HepG2 (cell line): ENCODE measurements at regions not wholly inside any gene's neighbourhood (a gene's known extent, or its start where the extent isn't known, plus 50 kb on each side); places are given as distances from the start of the nearest gene placed in this dataset.

Experiments
- ATAC-seq: fragments of 200-7000 bp; cut with Tn5 transposase; 3 replicates; pipeline ENCODE4 v1.9.1; 2020; ENCODE audit warnings: mild to moderate bottlenecking, moderate library complexity
- BruUV-seq: library from RNA; stranded (reverse); fragments of 400-500 nt; replicated peaks from 2 replicates; lab custom pipeline; 2021; lab: Mats Ljungman, UMichigan
- CTCF ChIA-PET: fragments of 300-600 bp; formaldehyde crosslinking; extraction: SDS; loops from one replicate; lab custom pipeline; 2021; ENCODE audit warnings: low total read pairs, inconsistent platforms, low intra/inter-chr PET ratio; lab: Yijun Ruan, JAX
- POLR2A ChIA-PET: fragments of 350-600 bp; sonication (Branson Sonifier 250); formaldehyde crosslinking; loops from one replicate; lab custom pipeline; 2020; ENCODE audit warnings: antibody characterized with exemption, inconsistent platforms; lab: Yijun Ruan, JAX
- DNase-seq: peaks from one replicate; pipeline ENCODE4 v3.0.0-alpha.2; 2015; ENCODE audit warnings: low spot score
- FAIRE-seq: peaks from 3 replicates; lab custom pipeline; 2011; peaks lifted over from hg19 to GRCh38; lab: Jason Lieb, UNC
- H2AFZ ChIP-seq: one replicate; pipeline ENCODE4 v1.6.1; 2011; ENCODE audit warnings: low read length, inconsistent platforms
- H3K27ac ChIP-seq: fragments of 300-600 bp; 3 replicates; pipeline ENCODE4 v1.8.0; 2011; ENCODE audit warnings: mixed run types, mild to moderate bottlenecking, mixed read lengths, low read length, inconsistent platforms; ENCODE audit not compliant: insufficient read depth; ENCODE audit errors: extremely low read length
- H3K27me3 ChIP-seq, 2 experiments: fragments of 200-600 bp in 1 of 2; 2 replicates in 1 of 2; 3 replicates in 1 of 2; pipeline versions ENCODE4 v1.6.0 to v1.8.0; 2011; ENCODE audit warnings: low read length in 2 of 2, mild to moderate bottlenecking in 2 of 2, moderate library complexity in 2 of 2, inconsistent platforms in 1 of 2; ENCODE audit not compliant: insufficient read depth in 2 of 2, control insufficient read depth in 1 of 2
- H3K36me3 ChIP-seq, 2 experiments: fragments of 200-600 bp in 1 of 2; replicated peaks in 1 of 2; 2 replicates in 1 of 2; 3 replicates in 1 of 2; pipeline versions ENCODE4 v1.5.1 to v1.8.0; 2011; ENCODE audit warnings: low read length in 2 of 2, inconsistent platforms in 1 of 2; ENCODE audit not compliant: insufficient read depth in 2 of 2, control insufficient read depth in 1 of 2
- H3K4me1 ChIP-seq: 2 replicates; pipeline ENCODE4 v1.5.1; 2012; ENCODE audit warnings: low read length, inconsistent platforms; ENCODE audit not compliant: insufficient read depth
- H3K4me2 ChIP-seq: 2 replicates; pipeline ENCODE4 v1.6.0; 2011; ENCODE audit warnings: low read depth, low read length, inconsistent platforms
- H3K4me3 ChIP-seq, 3 experiments: fragments of 200-600 bp in 1 of 3; sonication (generic), shearing (Covaris generic) in 1 of 3; replicated peaks in 1 of 3; 2 replicates each; pipeline ENCODE4 v1.5.1; 2011 to 2016; ENCODE audit warnings: low read length in 3 of 3, inconsistent platforms in 2 of 3, low read depth in 2 of 3, mild to moderate bottlenecking in 2 of 3, control low read depth in 1 of 3, mixed read lengths in 1 of 3; ENCODE audit not compliant: insufficient read depth in 1 of 3
- H3K79me2 ChIP-seq: one replicate; pipeline ENCODE4 v1.6.1; 2011; ENCODE audit warnings: low read length, inconsistent platforms; ENCODE audit not compliant: insufficient read depth
- H3K9ac ChIP-seq: 2 replicates; pipeline ENCODE4 v1.6.0; 2011; ENCODE audit warnings: mild to moderate bottlenecking, low read depth, low read length, inconsistent platforms; ENCODE audit not compliant: insufficient read depth
- H3K9me3 ChIP-seq: 2 replicates; pipeline ENCODE4 v1.5.1; 2012; ENCODE audit warnings: mild to moderate bottlenecking, low read length
- H4K20me1 ChIP-seq: 2 replicates; pipeline ENCODE4 v1.6.0; 2011; ENCODE audit warnings: inconsistent platforms, mild to moderate bottlenecking, low read length, moderate library complexity; ENCODE audit not compliant: insufficient read depth
- AGO2 ChIP-seq: fragments of 200-400 bp; formaldehyde crosslinking; optimal IDR thresholded peaks from 2 replicates; pipeline ENCODE3; 2017; ENCODE audit warnings: mild to moderate bottlenecking, low read depth, low read length, moderate library complexity
- ATF7 ChIP-seq, 2 experiments: fragments of 450-650 bp in 1 of 2; sonication (generic) in 1 of 2; formaldehyde crosslinking in 1 of 2; IDR thresholded peaks; 2 replicates each; pipeline versions ENCODE4 v1.4.0 to v1.6.1; 2016 to 2020; ENCODE audit warnings: antibody characterized with exemption in 1 of 2, mild to moderate bottlenecking in 1 of 2, missing genetic modification reagents in 1 of 2
- CREB1 ChIP-seq, 2 experiments: fragments of 450-650 bp in 1 of 2; IDR thresholded peaks; 2 replicates each; pipeline ENCODE4 v1.6.1; 2016 to 2017; ENCODE audit warnings: control low read depth in 1 of 2, mild to moderate bottlenecking in 1 of 2, missing compliant biosample characterization in 1 of 2, missing genetic modification characterization in 1 of 2
- KAT2B ChIP-seq: fragments of 150-350 bp; IDR thresholded peaks from 2 replicates; pipeline ENCODE4 v1.6.1; 2014; ENCODE audit warnings: low read depth, low read length, borderline replicate concordance
- MAZ ChIP-seq, 2 experiments: sonication (generic) in 1 of 2; formaldehyde crosslinking in 1 of 2; IDR thresholded peaks; 2 replicates each; pipeline versions ENCODE4 v1.5.0 to v1.6.1; 2012 to 2020; ENCODE audit warnings: low read depth in 2 of 2, mild to moderate bottlenecking in 2 of 2, borderline replicate concordance in 1 of 2, improper control_type of control experiment in 1 of 2, low read length in 1 of 2, missing genetic modification reagents in 1 of 2, moderate library complexity in 1 of 2
- THAP11 ChIP-seq: IDR thresholded peaks from 2 replicates; pipeline ENCODE4 v1.6.1; 2016; ENCODE audit warnings: missing biosample characterization, missing genetic modification reagents
- ZNF670 ChIP-seq: sonication (generic); formaldehyde crosslinking; IDR thresholded peaks from 2 replicates; pipeline ENCODE4 v1.8.0; 2022; ENCODE audit warnings: mild to moderate bottlenecking, missing genetic modification reagents, borderline replicate concordance
- ZNF761 ChIP-seq: sonication (generic); formaldehyde crosslinking; conservative IDR thresholded peaks from 2 replicates; pipeline ENCODE4 v1.4.0; 2020; ENCODE audit warnings: mild to moderate bottlenecking, missing genetic modification reagents
- WGBS: methylation state at CpG from one replicate; pipeline ENCODE4 v1.1.6; 2017; ENCODE audit warnings: low lambda C conversion rate; 5-methylcytosine and 5-hydroxymethylcytosine counted together
- in situ Hi-C: cut with HindIII; loops from 2 replicates; pipeline ENCODE4 v1.10.0; 2017; ENCODE audit warnings: low pct_unique_long_range_greater_than_20kb; ENCODE audit not compliant: extremely low pct_ligation_motif_present
- intact Hi-C: fragments of 100-400 bp; cut with micrococcal nuclease; formaldehyde crosslinking; loops from one replicate; pipeline ENCODE4 v1.10.0; 2022; ENCODE audit not compliant: unreplicated experiment
- small RNA-seq, 3 experiments: library from RNA; depleted of rRNA; stranded (forward); fragments of <200 nt; gene quantifications; one replicate each; pipeline ENCODE3, GENCODE V24; 2012; ENCODE audit warnings: low read depth in 2 of 3, low replicate concordance in 1 of 3; ENCODE audit not compliant: insufficient read length in 3 of 3, insufficient read depth in 2 of 3

- H3K9me3 ChIP-seq, result no peaks in the 10 kb centered on the region
- H4K20me1 ChIP-seq, result no peaks in the 10 kb centered on the region
- no peaks in the 10 kb centered on the region for H3K4me1 ChIP-seq
- WGBS, result 7% methylated on average over 1 of the region's 1 CpG
- no peak overlapping the region for H3K9ac ChIP-seq
- in situ Hi-C loops, result no loop called here
- ATAC-seq, result no peak
- no peak overlapping the region for H3K4me3 ChIP-seq
- POLR2A ChIA-PET, result no interaction called here
- TF ChIP-seq MAZ (IDR thresholded peaks at IDR 0.05; ENCODE audit: borderline replicate concordance, low read depth, low read length) (no peak), MAZ (CRISPR knock-in tag; IDR thresholded peaks at IDR 0.05; ENCODE audit: low read depth) (no peak), ZNF670 (no peak), THAP11 (CRISPR knock-in tag) (no peak), CREB1 (IDR thresholded peaks at IDR 0.05) (peak; percentile 95), CREB1 (CRISPR knock-in tag; IDR thresholded peaks at IDR 0.05) (no peak), ATF7 (IDR thresholded peaks at IDR 0.05) (peak; percentile 95), ATF7 (CRISPR knock-in tag; IDR thresholded peaks at IDR 0.05) (no peak), KAT2B (no peak), AGO2 (no peak)
- DNase-seq, result no peak
- no peak for FAIRE-seq
- intact Hi-C loops, result no loop called here
- BruUV-seq, result no TSS peak
- H3K36me3 ChIP-seq, result no peaks in the 10 kb centered on the region
- no peaks in the 10 kb centered on the region; a peak in 1 of 5 replicates for H3K27me3 ChIP-seq
- no peak overlapping the region for H3K27ac ChIP-seq
- CTCF ChIA-PET, result no interaction called here
- no peak overlapping the region for H2AFZ ChIP-seq
- no peak overlapping the region for H3K4me2 ChIP-seq
- no peaks in the 10 kb centered on the region for H3K79me2 ChIP-seq
Measured at GRCh38 chr2:144571770-144572169, 51.9 kb upstream of the ZEB2 start.

GRCh38 chr2:144570566-144570965 lies 50.6 kb upstream of the ZEB2 start:
- TF ChIP-seq ATF7 (IDR thresholded peaks at IDR 0.05) (peak; percentile 28; the same call in 1 of the 2 replicates), ATF7 (CRISPR knock-in tag; IDR thresholded peaks at IDR 0.05) (no peak), ZNF761 (CRISPR knock-in tag) (no peak)
- FAIRE-seq, result no peak
- Histone ChIP-seq H3K4me2 (no peak overlapping the region), H3K27ac (no peak overlapping the region), H3K27me3 (no peaks in the 10 kb centered on the region; a peak in 1 of 5 replicates), H2AFZ (no peak overlapping the region), H3K4me1 (no peaks in the 10 kb centered on the region), H4K20me1 (no peaks in the 10 kb centered on the region), H3K4me3 (no peak overlapping the region), H3K79me2 (no peaks in the 10 kb centered on the region), H3K36me3 (no peaks in the 10 kb centered on the region), H3K9me3 (no peaks in the 10 kb centered on the region), H3K9ac (no peak overlapping the region)
- CTCF ChIA-PET, result no interaction called here
- intact Hi-C loops, result no loop called here
- no peak for DNase-seq
- in situ Hi-C loops, result no loop called here
- ATAC-seq, result no peak
- POLR2A ChIA-PET, result no interaction called here
- WGBS, result 12% methylated on average over 3 of the region's 3 CpGs
- BruUV-seq, result no TSS peak

Small RNAs in the stretch of these regions (small RNA-seq; reads per million reads assigned to genes)
- gene RF00019 (0 reads per million in 3 experiments), gene RF01992 (0 reads per million in 3 experiments), gene RNA5SP106 (0 reads per million in 3 experiments), gene RNU6-692P (0 reads per million in 3 experiments), gene RNU6-715P (0 reads per million in 3 experiments), gene RNU7-2P (0.10 to 8.8 (median 8.7) reads per million in 3 experiments)
